Ramos (cell line): ENCODE measurements at regions not wholly inside any gene's neighbourhood (a gene's known extent, or its start where the extent isn't known, plus 50 kb on each side); places are given as distances from the start of the nearest gene placed in this dataset.
"Not testable (repeated sequence)": the region's sequence is repeated elsewhere in the genome, so short reads cannot be mapped to it uniquely, and the experiment has no call there.

Source experiments
- in situ Hi-C: fragments of 300-500 bp; cut with MboI; formaldehyde crosslinking; loops from one replicate; pipeline ENCODE4 v1.14.3; 2022; ENCODE audit warnings: low sequenced_read_pairs; ENCODE audit not compliant: unreplicated experiment

DNA sequence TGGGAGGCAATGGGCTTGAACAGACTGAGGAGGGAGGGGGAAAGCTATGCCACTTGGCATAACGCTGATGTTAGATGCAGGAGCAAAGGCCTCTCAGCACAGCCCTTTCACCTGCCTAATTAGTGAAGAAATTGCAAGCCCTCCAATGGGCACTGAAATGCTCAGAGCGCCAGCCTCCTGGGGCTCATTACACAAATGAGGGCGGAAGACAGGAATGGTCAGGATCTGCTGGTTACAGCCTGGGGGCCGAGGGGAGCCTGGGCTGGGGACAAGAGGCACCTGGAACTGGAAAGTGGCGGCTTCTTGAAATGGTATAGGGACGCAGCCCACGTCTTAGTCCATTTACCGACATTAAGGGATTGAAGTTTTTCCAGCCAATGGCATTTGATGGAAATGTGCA is 50.2 kb upstream of the PLET1 start:
- in situ Hi-C loops: no loop called here

DNA sequence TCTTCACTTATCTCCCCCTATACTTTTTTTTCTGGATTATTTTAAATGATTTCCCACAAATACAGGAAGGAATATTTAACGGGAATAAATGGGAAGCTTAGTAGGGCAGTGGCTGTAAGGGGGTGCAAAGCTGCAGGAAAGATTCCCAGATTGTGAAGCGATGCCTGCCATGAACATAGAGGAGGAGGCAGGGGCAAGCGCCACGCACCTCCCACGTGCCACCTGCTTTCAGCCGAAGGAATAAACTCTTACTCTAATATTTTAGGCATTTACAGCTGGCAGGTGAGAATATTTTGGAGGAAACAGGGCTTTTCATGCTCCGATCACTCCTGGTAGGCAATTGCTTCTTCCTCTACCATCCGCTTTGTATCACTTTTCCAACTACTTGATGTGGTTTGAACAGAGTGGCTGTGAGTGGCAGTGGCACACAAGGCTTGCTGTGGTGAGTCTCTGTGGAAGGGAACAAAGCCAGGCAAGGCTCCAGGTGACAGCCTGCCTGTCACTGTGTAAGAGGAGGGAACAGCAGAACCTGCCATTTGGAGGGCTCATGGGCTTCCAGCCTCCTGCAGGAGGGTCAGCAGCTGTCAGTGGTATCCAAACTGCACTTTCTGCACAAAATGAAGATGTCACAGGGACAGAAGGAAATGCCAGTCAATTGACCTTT is 54.5 kb upstream of the PLET1 start:
- in situ Hi-C loops: no loop called here

DNA sequence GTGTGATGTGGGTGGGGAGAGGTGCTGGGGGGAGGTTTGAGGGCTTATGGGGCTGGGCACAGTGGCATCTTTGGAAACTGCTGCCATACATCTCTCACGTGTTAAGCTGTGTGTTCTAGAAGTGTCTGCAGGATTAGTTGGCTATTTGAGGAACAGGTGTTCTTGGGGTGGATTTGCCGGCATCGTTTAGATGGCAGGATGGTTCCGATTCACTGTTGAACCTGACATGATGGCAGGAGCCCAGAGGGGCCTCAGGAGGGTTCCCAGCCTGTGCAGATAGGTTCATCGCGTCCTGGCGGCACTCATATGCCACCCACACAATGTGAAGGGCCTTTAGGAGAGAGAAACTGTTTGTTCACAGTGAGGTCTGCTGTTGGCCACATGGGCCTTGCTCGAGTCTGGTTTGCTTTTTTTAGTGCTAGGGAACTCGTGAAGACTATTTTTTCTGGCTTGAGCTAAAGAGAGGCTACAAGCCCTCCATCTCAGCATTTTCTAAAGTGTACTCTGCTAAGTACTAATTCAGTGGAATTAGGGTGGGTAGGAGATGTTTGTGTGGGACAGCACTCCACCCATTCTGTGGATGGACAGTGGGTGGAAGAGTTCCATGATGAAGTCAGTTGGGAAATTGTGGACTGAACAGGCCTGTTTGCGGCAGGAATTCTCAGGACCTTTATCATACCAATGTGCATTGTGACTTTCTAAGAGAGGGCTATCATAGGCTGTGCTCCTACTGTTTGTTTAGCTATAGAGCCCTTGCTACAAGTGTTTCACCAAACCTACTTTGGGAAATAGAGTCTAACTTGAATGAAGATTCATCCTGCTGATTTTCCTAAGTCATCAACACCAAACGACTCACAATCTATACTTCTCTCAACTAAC is 55.4 kb upstream of the PLET1 start:
- in situ Hi-C loops: no loop called here

DNA sequence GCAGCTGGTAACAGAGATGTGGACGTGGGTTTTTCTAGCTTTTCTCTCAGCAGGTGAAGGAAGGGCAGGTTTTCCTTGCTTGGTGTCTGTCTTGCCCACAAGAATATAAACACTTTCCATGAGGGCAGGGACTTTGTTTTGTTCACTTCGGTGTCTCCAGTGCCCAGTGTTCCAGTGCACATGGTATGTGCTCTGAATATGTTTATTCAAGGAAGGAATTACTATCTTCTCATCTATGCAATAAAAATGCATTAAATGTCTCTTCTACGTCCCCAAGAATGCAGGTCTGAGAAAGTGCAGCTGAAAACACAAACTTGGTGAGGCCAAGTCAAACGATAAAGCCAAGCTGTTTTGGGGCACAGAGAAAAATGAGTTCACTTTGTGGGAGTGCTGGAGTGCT is 56.3 kb upstream of the PLET1 start:
- in situ Hi-C loops: no loop called here

DNA sequence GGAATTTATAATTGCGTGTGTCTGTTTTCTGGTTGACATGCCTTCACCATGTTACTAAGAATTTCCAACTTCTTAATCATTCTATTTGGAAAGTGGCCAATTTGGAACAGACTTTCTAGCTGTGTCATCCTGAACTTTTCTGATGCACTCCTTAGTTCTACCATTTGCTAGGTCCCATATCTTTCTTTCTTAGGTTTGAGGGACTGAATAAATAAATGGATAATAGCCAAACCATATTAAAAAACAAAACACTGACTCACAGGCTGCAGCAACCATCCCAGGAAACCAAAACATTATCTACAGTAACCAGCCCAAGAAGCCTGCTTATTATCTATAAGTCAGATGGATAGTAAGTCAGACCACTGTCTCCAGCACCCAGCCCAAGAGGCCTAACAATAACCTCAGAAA is 57.5 kb upstream of the PLET1 start:
- in situ Hi-C loops: no loop called here

DNA sequence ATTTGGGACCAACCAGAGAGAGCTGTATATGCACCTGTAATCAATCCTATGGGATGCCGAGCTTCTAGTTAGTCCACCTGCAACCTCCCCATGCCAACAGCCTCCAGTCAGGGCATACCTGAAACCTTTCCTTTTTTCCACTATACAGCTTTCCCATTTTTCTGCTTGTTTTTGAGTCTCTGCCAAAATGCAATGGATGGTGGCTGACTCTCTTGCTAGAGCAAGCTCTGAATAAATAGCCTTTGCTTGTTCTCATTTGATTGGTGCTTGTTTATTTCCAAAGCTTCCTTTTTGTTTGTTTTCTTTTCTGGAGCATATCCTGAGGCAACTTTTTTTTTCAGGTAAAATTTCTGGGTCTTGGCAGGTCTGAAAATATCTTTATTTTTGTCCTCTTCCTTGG is 58.0 kb upstream of the PLET1 start:
- in situ Hi-C loops: no loop called here

DNA sequence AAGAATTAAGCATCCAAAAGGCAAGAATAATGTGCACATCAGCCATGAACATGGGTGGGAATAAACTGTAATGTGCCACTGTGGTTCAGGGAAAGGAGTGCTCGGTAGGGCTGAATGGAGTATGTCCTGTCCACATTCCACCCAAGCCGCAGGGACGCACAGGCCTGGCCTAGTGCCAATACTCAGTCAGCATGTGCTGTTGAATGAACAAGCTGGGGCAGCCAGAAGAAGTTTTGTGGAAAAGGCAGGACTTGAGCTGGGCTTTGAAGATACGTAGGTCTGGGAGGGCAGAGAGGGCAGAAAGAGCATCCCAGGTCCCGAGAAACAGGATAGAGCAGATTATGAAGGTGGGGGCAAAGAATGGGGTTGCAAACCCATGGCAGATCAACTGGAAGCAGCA is 60.0 kb upstream of the PLET1 start:
- in situ Hi-C loops: no loop called here

DNA sequence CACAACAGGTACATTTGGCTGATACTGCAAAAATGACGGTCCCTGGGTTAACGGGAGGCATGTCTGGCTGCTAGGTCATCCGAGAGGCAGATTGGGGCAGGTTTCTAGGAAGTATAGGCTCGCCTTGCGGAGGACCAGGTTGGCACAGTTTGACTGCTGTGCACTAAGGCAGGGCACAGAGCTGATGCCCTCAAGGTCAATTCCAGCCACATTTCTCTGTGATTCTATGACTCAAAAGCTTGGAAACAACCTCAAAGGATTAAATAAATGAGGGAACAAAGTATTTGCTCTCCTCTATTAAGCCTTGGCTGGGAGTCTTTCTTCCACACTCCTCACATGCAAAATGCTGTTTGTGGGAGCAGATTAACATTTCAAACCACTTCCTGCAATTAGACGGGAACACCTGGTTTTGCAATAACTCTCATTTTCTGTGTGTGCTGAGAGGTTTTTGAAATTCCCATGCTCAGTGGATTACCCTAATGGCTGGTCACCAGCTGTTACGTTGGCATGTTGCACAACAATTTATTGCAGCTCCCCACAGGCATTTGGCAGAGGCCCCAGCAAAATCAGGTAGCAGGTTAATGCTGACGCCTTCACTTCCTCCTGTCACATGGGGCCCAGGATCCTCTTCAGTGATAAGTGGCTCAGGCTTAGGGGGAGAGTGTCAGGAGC is 61.0 kb upstream of the PLET1 start:
- in situ Hi-C loops: no loop called here

DNA sequence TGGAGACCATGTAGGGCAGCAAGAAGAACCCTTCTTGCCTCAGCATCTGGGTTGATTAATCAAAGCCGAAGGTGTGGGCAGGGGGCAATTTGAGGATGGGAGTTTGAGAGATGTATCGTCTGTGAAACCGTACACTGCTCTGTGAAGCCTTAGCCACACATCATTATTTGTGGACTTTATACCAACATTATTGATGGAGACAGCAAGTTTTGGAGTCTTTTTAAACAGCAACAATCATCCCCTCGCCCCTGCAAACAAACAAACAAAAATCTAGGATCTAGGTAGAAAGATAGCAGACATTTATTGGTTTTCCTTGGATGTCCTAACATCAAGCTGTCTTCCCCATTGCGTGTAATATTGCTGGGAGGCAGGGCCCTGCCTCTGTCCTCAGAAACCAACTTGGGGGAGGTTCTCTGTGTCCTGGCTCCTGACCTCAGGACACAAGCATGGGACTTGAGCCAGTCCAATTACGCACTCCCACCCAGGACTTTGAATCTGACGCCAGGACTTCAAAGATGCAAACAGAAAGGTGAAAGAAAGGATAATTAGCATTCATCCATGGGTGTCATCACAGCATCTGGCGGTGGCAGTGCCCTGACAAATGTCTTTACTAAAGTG is 61.6 kb upstream of the PLET1 start:
- in situ Hi-C loops: no loop called here

DNA sequence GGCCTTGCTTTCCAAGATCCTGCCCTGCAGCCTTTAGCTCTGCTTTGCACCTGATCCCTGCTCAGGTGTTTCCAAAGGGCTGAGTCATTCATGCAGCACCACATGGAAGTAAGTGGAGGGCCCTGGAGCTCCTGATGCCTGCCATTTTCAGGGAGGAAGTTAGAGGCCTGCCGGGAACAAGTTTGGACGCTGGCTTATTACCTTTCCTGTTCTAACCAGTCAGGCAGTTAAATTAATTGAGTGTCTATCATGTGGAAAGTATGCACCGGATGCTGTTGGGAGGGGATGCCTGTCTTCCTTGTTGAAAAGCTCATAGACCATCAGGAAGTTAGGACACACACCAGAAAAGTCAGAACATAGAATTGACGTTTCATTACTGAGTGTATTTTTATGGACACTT is 73.7 kb upstream of the PLET1 start:
- in situ Hi-C loops: no loop called here

DNA sequence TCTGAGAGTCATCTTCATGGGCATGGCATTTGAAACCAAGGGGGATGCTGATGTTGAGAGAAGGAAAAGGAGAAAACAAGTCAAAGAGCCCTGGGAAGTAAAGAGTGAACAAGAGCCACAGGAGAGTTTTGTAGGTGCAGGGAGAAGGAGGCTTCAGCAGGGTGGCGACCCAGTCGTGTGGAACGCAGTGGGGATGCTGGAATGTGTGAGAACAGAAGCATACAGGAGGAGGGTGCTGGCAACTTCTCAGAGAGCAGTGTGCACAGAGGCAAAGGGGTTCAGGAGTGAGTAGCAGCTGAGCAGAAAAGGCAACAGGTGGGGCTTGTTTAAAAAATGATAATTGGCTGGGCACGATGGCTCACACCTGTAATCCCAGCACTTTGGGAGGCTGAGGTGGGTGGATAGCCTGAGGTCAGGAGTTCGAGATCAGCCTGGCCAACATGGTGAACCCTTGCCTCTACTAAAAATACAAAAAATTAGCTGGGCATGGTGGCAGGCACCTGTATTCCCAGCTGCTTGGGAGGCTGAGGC is 75.8 kb upstream of the PLET1 start:
- in situ Hi-C loops: no loop called here

DNA sequence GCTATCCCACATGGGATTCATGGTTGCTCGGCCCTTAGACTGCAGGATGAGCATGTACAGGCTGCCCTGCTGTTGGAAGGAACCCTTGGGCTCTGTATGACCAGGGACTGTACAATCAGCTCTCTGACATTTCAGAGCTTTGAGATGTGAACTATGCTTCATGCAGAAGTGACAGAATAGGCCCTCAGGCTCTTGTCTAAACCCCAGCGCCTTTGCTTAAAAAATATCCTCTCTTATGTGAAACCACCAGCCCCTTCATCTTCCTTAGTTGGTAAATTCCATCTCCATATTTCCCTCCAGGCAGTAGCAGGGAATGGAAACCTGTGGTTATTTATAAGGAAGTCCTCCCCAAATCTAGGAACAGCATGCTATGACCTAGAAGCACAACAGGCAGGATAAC is 78.9 kb upstream of the PLET1 start:
- in situ Hi-C loops: no loop called here

DNA sequence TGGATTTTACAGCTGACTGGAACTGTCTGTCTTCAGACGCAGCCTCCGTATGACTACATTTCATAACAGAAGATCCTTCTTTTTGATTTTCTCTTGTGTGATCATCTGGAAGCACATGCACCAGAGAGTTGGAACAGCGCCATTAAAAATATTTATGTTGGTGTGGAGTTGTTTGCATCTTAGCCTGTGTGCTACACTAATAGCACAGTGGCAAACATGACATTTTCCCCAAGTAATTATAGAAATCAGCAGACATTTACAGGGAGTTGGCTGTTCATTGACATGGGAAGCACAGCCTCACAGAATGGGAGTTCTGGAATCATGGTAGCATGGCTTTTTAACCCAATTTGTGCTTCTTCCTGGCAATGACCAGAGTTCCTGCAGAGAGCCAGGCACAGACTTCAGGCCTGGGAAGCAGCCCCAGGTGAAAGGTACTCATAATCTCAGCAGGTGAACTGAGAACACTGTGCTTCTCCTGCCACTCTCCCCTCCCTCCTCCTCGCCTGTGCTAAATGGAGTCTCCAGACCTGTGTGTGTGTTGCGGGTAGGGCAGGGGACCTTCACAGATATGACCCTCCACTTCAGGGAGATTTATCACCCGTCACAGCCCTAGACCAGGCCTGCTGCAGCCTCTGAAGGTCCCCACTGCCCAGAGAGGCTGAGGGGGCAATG is 82.8 kb upstream of the PLET1 start:
- in situ Hi-C loops: no loop called here

DNA sequence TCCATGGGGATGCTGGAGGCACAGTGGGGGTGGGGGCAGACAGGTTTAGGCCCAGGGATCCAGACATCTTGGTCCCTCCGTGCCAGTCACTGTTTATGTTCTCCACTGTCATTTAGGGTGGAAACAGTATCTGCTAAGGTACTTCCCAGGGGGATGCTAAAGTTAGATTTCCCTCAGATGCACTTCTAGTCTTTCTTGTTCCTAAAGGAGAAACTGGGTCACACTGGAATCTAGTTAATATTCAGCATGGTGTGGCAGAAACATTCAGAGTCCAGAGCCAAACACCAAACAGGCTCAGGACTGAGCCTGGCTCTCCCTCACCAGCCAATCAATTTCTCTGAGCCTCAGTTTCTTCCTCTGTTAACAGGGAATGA is 83.4 kb upstream of the PLET1 start:
- in situ Hi-C loops: no loop called here

DNA sequence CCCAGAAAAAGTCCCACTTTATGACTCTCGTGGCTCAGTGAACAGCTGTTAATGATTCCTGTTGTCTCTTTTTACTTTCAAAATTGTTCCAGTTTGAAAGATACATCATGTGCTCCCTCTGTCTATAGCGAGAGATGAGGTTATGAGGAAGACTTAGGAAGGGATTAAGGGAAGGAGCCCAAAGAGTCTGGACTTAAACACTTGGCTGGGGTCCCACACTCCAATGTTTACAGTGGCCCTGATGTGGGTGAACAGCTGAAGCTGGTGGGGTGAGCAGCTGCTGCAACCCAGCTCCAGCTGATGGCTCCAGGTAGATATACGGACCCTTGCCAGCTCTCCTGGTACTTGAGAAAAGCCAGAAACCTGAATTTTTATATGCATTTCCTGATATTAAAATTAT is 84.5 kb upstream of the PLET1 start:
- in situ Hi-C loops: no loop called here

DNA sequence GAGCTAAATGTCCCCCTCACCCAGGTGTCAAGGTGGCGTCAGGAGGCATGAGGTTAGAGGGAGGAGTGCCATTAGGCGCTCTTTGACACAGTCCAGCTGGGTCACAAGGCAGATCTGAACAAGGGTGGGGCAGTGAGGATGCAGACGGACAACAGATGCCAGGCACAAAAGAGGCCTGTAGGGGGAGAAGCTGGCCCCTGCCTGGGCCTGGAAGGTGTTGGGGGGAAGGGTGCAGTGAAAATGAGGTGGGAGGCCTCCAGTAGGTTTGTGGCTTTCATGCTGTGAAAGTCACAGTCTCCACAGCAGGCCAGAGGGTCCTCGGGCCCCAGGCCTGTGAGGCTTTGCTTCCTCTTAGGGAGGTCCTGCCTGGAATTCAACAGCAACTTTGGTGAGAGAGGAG is 85.0 kb upstream of the PLET1 start:
- in situ Hi-C loops: no loop called here

DNA sequence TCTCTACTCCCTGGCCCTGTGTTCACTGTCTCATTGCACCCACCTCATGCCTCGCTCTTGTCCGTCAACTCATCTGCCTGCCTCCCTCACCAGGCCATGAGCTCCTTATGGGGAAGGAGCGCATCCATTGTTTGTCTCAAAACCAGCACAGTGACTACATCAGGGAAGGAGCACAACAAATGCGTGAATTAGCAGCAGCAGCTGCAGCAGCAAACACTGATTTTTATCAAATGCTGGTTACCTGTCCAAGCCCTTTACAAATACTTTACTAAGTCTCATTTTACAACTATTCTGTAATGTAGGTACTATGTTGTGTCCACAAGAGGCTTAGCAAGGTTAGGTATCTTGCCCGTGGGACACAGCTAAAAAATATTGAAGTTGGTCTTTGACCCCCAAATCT is 85.9 kb upstream of the PLET1 start:
- in situ Hi-C loops: no loop called here

DNA sequence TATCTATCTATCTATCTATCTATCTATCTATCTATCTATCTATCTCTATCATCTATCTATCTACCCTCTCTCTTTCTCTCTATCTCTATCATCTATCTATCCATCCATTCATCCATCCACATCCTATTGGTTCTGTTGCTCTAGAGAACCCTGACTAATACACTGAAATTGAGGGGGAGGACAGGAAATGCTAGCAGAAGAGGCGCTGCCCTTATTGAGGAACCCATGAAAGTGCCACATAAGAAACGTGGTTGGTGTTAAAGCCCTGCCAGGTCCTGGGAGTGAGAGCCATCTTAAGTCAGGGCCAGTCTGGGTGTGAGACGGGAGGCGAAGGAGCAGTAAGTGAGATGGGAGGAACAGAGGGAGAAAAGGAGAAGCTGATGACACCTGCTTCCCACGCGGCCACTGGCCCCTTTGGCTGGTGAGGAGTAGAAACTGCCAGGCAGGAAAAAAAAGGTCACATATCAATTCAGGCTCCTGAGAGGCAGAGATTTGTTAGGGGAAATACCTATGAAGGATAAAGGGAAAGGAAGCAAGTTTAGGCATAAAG is 87.9 kb upstream of the PLET1 start:
- in situ Hi-C loops: no loop called here

DNA sequence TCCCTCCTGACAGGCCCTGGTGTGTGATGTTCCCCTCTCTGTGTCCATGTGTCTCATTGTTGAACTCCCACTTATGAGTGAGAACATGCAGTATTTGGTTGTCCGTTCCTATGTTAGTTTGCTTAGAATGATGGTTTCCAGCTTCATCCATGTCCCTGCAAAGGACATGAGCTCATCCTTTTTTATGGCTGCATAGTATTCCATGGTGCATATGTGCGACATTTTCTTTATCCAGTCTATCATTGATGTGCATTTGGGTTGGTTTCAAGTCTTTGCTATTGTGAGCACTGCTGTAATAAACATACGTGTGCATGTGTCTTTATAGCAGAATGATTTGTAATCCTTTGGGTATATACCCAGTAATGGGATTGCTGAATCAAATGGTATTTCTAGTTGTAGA is 90.8 kb upstream of the PLET1 start:
- in situ Hi-C loops: not testable (repeated sequence)

DNA sequence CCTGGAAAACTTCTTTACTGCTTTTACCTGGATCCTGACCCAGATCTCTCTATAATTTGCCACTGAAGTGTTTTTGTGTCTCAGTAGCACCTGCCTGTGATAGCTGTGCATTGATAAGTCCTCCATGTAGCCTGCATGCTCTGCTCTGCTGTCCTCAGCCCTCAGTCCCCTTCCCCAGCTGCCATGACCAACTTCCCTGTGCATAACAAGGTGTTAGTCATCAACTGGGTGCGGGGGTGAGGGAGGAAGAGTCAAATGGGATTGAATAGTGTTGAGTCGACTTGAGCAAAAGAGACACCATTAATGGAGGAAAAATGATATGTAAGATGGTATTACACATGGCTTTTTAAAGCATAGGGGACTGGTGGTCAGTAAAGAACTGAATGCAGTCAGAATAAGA is 92.2 kb upstream of the PLET1 start:
- in situ Hi-C loops: no loop called here
